OCI-LY1 (cell line): ENCODE measurements at regions not wholly inside any gene's neighbourhood (a gene's known extent, or its start where the extent isn't known, plus 50 kb on each side); places are given as distances from the start of the nearest gene placed in this dataset.

Experiments
- H2AFZ ChIP-seq: fragments of 200-600 bp; sonication (generic), shearing (Covaris generic); 2 replicates; pipeline ENCODE4 v1.6.0; 2014; ENCODE audit warnings: antibody characterized with exemption, mild to moderate bottlenecking, low read length
- H3F3A ChIP-seq: fragments of 200-600 bp; sonication (generic), shearing (Covaris generic); 2 replicates; pipeline ENCODE4 v1.6.0; 2014; ENCODE audit warnings: mild to moderate bottlenecking, antibody characterized with exemption, low read length, moderate library complexity; ENCODE audit not compliant: insufficient read depth
- H3K27ac ChIP-seq: fragments of 200-600 bp; sonication (generic); 2 replicates; pipeline ENCODE4 v1.5.1; 2014; ENCODE audit warnings: low read length, mixed run types, mild to moderate bottlenecking, low read depth; ENCODE audit not compliant: poor library complexity, severe bottlenecking
- H3K27me3 ChIP-seq: fragments of 200-600 bp; sonication (generic); 2 replicates; pipeline ENCODE4 v1.6.0; 2014; ENCODE audit warnings: antibody characterized with exemption, mild to moderate bottlenecking, low read length, moderate library complexity; ENCODE audit not compliant: insufficient read depth
- H3K36me3 ChIP-seq: fragments of 200-600 bp; sonication (generic); 2 replicates; pipeline ENCODE4 v1.6.1; 2014; ENCODE audit warnings: mild to moderate bottlenecking, antibody characterized with exemption, low read length, moderate library complexity, mixed read lengths; ENCODE audit not compliant: insufficient read depth
- H3K4me1 ChIP-seq: fragments of 200-600 bp; sonication (generic); 2 replicates; pipeline ENCODE4 v1.5.1; 2014; ENCODE audit warnings: mild to moderate bottlenecking, low read length, moderate library complexity; ENCODE audit not compliant: insufficient read depth, severe bottlenecking
- H3K4me2 ChIP-seq: fragments of 200-600 bp; sonication (generic), shearing (Covaris generic); 2 replicates; pipeline ENCODE4 v1.6.1; 2014; ENCODE audit warnings: low read length
- H3K4me3 ChIP-seq: fragments of 200-600 bp; sonication (generic); 2 replicates; pipeline ENCODE4 v1.5.1; 2014; ENCODE audit warnings: low read length, low read depth, mild to moderate bottlenecking, mixed read lengths; ENCODE audit not compliant: poor library complexity, severe bottlenecking
- H3K79me2 ChIP-seq: fragments of 200-600 bp; shearing (Covaris generic); 2 replicates; pipeline ENCODE4 v1.6.1; 2016; ENCODE audit warnings: mixed run types, low read length, mixed read lengths; ENCODE audit not compliant: insufficient read depth
- H3K9ac ChIP-seq: fragments of 200-600 bp; sonication (generic), shearing (Covaris generic); 2 replicates; pipeline ENCODE4 v1.6.1; 2014; ENCODE audit warnings: mild to moderate bottlenecking, low read length, mixed read lengths
- H3K9me2 ChIP-seq: fragments of 200-600 bp; sonication (generic), shearing (Covaris generic); 2 replicates; pipeline ENCODE4 v1.6.1; 2014; ENCODE audit warnings: low read depth, mild to moderate bottlenecking, low read length, mixed read lengths
- H3K9me3 ChIP-seq: fragments of 200-600 bp; shearing (Covaris generic); 2 replicates; pipeline ENCODE4 v1.6.1; 2014; ENCODE audit warnings: low read length, mixed read lengths
- H4K20me1 ChIP-seq: fragments of 200-600 bp; sonication (generic), shearing (Covaris generic); 2 replicates; pipeline ENCODE4 v1.6.0; 2016; ENCODE audit warnings: mild to moderate bottlenecking, low read length; ENCODE audit not compliant: insufficient read depth
- CTCF ChIP-seq: fragments of 200-600 bp; sonication (generic), shearing (Covaris generic); IDR thresholded peaks from 2 replicates; pipeline ENCODE4 v1.5.1; 2017; ENCODE audit warnings: mild to moderate bottlenecking, antibody characterized with exemption, low read length, moderate library complexity, mixed read lengths
- EZH2 ChIP-seq: fragments of 200-600 bp; sonication (generic), shearing (Covaris generic); IDR thresholded peaks from 2 replicates; pipeline ENCODE4 v1.8.0; 2017; ENCODE audit warnings: borderline replicate concordance, mixed run types, mild to moderate bottlenecking, antibody characterized with exemption, low read length, moderate library complexity, mixed read lengths

DNA sequence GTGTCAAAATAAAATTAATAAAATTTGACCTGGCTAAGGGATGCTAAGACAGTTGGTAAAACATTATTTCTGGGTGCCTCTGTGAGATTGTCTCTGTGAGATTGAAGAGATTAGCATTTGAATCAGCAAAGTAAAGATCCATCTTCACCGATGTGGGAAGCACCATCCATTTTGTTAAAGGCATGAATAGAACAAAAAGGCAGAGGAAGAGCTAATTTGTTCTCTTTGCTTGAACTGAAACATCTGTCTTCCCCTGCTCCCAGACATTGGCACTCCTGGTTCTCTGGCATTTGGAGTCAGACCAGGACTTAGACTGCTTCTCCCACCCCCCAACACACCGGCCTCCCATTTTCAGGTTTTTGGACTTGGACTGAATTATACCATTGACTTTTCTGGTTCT, 603.8 kb upstream of the LINC00305 start:
- Histone ChIP-seq H2AFZ (no peak overlapping the region), H3F3A (no peaks in the 10 kb centered on the region), H3K27ac (no peak overlapping the region), H4K20me1 (no peaks in the 10 kb centered on the region), H3K9me3 (no peaks in the 10 kb centered on the region), H3K4me2 (no peak overlapping the region), H3K9me2 (no peaks in the 10 kb centered on the region), H3K4me3 (no peak overlapping the region), H3K79me2 (no peaks in the 10 kb centered on the region), H3K27me3 (no peaks in the 10 kb centered on the region), H3K4me1 (no peaks in the 10 kb centered on the region), H3K9ac (no peak overlapping the region), H3K36me3 (no peaks in the 10 kb centered on the region)
- TF ChIP-seq CTCF: no peak
- no peak for TF ChIP-seq EZH2

DNA sequence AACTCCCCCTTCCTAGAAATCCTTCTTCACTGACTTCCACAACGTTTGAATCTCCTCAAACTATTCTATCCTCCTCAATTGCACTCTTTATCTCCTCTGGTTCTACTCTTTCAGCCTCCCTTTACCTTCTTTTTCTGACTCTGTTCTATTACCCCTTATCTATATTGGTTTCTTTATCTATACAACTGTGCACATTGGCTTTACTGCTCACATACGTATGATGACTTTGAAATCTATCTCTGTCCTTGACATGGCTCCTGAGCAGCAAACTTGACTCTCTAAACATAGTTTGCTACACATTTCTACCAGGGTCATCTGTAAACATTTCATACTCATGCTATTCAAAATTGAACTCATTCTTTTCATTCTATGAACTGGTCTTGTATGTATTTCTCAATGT, 601.0 kb upstream of the LINC00305 start:
- Histone ChIP-seq H3K9me2 (no peaks in the 10 kb centered on the region), H3K4me2 (no peak overlapping the region), H3K4me1 (no peaks in the 10 kb centered on the region), H3K9ac (no peak overlapping the region), H3K79me2 (no peaks in the 10 kb centered on the region), H3F3A (no peaks in the 10 kb centered on the region), H2AFZ (no peak overlapping the region), H3K9me3 (no peaks in the 10 kb centered on the region), H3K36me3 (no peaks in the 10 kb centered on the region), H3K27me3 (no peaks in the 10 kb centered on the region), H4K20me1 (no peaks in the 10 kb centered on the region), H3K4me3 (no peak overlapping the region), H3K27ac (no peak overlapping the region)
- no peak for TF ChIP-seq CTCF
- no peak for TF ChIP-seq EZH2

DNA sequence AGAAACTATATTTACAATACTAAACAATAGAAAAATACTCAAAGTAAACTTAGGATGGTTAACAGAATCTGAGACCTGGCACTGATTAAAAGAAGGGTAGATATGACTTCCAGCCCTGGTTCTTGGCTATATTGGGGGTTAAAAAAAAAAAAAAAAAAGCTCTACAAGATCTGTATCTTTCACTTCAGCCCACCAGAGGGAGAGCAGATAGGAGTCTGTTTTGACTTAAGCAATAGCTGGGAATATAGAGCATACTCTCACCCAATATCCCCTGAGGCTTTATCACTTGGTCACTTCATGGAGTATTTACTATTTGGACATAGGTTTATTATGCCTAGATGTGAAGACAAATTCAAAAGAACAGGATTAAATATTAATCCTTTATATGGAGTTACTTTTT, 598.9 kb upstream of the LINC00305 start:
- no peaks in the 10 kb centered on the region for H3K79me2 ChIP-seq

More for the DNA sequence above, 598.9 kb upstream of the LINC00305 start:
- Histone ChIP-seq H3K4me2 (no peak overlapping the region), H4K20me1 (no peaks in the 10 kb centered on the region), H3K36me3 (no peaks in the 10 kb centered on the region), H3K27ac (no peak overlapping the region), H3K27me3 (no peaks in the 10 kb centered on the region), H3K9ac (no peak overlapping the region), H3F3A (no peaks in the 10 kb centered on the region), H3K9me3 (no peaks in the 10 kb centered on the region), H2AFZ (no peak overlapping the region), H3K4me3 (no peak overlapping the region), H3K4me1 (no peaks in the 10 kb centered on the region), H3K9me2 (no peaks in the 10 kb centered on the region)
- no peak for TF ChIP-seq CTCF
- no peak for TF ChIP-seq EZH2
